Hepatic stellate cell (primary cell): ENCODE measurements at regions not wholly inside any gene's neighbourhood (a gene's known extent, or its start where the extent isn't known, plus 50 kb on each side); places are given as distances from the start of the nearest gene placed in this dataset.

Experiments
- DNase-seq: peaks from one replicate; pipeline ENCODE4 v3.0.0; 2011; ENCODE audit warnings: low spot score

GRCh38 chr1:168386949-168387586, 106.4 kb downstream of the TBX19 start:
- DNase-seq, result no peak

- DNase-seq, result no peak
Observed at GRCh38 chr1:168386492-168386891, 105.8 kb downstream of the TBX19 start.

- DNase-seq, result no peak
Observed at GRCh38 chr1:168381850-168382249, 101.2 kb downstream of the TBX19 start.

GRCh38 chr1:168380945-168381344, 100.3 kb downstream of the TBX19 start:
- no peak for DNase-seq

GRCh38 chr1:168379104-168379860, 98.6 kb downstream of the TBX19 start:
- no peak for DNase-seq

GRCh38 chr1:168375566-168376300, 95.1 kb downstream of the TBX19 start:
- no peak for DNase-seq

GRCh38 chr1:168374566-168374965, 93.9 kb downstream of the TBX19 start:
- no peak for DNase-seq

GRCh38 chr1:168373869-168374268, 93.2 kb downstream of the TBX19 start:
- no peak for DNase-seq

- no peak for DNase-seq
Observed at GRCh38 chr1:168372861-168373371, 92.2 kb downstream of the TBX19 start.

- no peak for DNase-seq
Observed at GRCh38 chr1:168372307-168372706, 91.6 kb downstream of the TBX19 start.

GRCh38 chr1:168371477-168371876, 90.8 kb downstream of the TBX19 start:
- no peak for DNase-seq

GRCh38 chr1:168370586-168370985, 89.9 kb downstream of the TBX19 start:
- DNase-seq, result no peak

- no peak for DNase-seq
Observed at GRCh38 chr1:168369655-168370054, 89.0 kb downstream of the TBX19 start.

GRCh38 chr1:168368131-168368530, 87.5 kb downstream of the TBX19 start:
- DNase-seq, result no peak

- no peak for DNase-seq
Observed at GRCh38 chr1:168365719-168366479, 85.2 kb downstream of the TBX19 start.
